AG10803 (cell line): ENCODE measurements at regions not wholly inside any gene's neighbourhood (a gene's known extent, or its start where the extent isn't known, plus 50 kb on each side); places are given as distances from the start of the nearest gene placed in this dataset.
"Not testable (repeated sequence)": the region's sequence is repeated elsewhere in the genome, so short reads cannot be mapped to it uniquely, and the experiment has no call there.

Experiments
- DNase-seq: peaks from one replicate; pipeline ENCODE4 v3.0.0; 2010; ENCODE audit warnings: low read depth
- H3K4me3 ChIP-seq: 2 replicates; pipeline ENCODE4 v1.5.1; 2011; ENCODE audit warnings: mild to moderate bottlenecking, low read length, control low read depth
- TF ChIP-seq, protein P1 (sequence below): conservative IDR thresholded peaks from 2 replicates; pipeline ENCODE4 v1.5.1; 2011; ENCODE audit warnings: mild to moderate bottlenecking, low read length, control low read depth, inconsistent platforms

GRCh38 chrX:83749736-83750135, 111.2 kb upstream of the CYLC1 start:
- not testable (repeated sequence) for H3K4me3 ChIP-seq, DNase-seq

- not testable (repeated sequence) for H3K4me3 ChIP-seq
Measured at GRCh38 chrX:83750451-83750850, 110.5 kb upstream of the CYLC1 start.

GRCh38 chrX:83759872-83760271, 101.1 kb upstream of the CYLC1 start:
- no peak overlapping the region for H3K4me3 ChIP-seq
- TF ChIP-seq, protein P1, sequence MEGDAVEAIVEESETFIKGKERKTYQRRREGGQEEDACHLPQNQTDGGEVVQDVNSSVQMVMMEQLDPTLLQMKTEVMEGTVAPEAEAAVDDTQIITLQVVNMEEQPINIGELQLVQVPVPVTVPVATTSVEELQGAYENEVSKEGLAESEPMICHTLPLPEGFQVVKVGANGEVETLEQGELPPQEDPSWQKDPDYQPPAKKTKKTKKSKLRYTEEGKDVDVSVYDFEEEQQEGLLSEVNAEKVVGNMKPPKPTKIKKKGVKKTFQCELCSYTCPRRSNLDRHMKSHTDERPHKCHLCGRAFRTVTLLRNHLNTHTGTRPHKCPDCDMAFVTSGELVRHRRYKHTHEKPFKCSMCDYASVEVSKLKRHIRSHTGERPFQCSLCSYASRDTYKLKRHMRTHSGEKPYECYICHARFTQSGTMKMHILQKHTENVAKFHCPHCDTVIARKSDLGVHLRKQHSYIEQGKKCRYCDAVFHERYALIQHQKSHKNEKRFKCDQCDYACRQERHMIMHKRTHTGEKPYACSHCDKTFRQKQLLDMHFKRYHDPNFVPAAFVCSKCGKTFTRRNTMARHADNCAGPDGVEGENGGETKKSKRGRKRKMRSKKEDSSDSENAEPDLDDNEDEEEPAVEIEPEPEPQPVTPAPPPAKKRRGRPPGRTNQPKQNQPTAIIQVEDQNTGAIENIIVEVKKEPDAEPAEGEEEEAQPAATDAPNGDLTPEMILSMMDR: no peak; the same call in 1 of the 2 replicates
- DNase-seq: peak; percentile 1

More at GRCh38 chrX:83750451-83750850, 110.5 kb upstream of the CYLC1 start:
- DNase-seq: not testable (repeated sequence)

DNA sequence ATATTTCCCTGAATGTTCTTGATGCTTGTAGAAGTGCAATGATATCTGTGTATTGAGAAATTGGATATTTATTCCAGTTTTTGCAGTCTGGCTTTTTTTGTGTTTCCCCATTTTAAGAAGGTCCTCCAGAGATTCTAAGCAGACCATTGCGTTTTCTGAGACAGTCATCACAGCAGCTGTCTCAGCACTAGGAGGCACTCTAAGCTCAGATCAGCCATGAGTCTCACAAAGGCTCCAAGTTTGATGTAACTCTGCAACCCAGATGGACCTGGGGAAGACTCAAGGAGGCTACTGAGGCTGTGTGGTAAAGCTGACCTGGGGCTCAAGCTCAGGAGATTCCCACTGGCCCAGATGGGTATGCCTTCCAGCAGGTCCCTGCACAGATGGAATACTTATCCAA, 89.3 kb upstream of the CYLC1 start:
- no peak for DNase-seq
- no peak overlapping the region for H3K4me3 ChIP-seq
- TF ChIP-seq, protein P1: no peak
